Type B pancreatic cell (in vitro differentiated cells): ENCODE measurements at regions not wholly inside any gene's neighbourhood (a gene's known extent, or its start where the extent isn't known, plus 50 kb on each side); places are given as distances from the start of the nearest gene placed in this dataset.

Source experiments
- DNase-seq: peaks from one replicate; pipeline ENCODE4 v3.0.0; 2021; ENCODE audit warnings: mixed read lengths; ENCODE audit not compliant: unreplicated experiment; ENCODE audit errors: extremely low spot score
- H3K27ac Mint-ChIP-seq: 2 replicates; pipeline ENCODE4 v1.8.0; 2021; ENCODE audit warnings: mild to moderate bottlenecking, mixed read lengths
- H3K27me3 Mint-ChIP-seq: 2 replicates; pipeline ENCODE4 v1.8.0; 2021; ENCODE audit warnings: mixed read lengths
- H3K36me3 Mint-ChIP-seq: 2 replicates; pipeline ENCODE4 v1.8.0; 2021; ENCODE audit warnings: mixed read lengths
- H3K4me1 Mint-ChIP-seq: one replicate; pipeline ENCODE4 v1.8.0; 2021; ENCODE audit warnings: mixed read lengths; ENCODE audit not compliant: unreplicated experiment
- H3K4me3 Mint-ChIP-seq: 2 replicates; pipeline ENCODE4 v1.8.0; 2021; ENCODE audit warnings: mild to moderate bottlenecking, mixed read lengths
- H3K9me3 Mint-ChIP-seq: 2 replicates; pipeline ENCODE4 v1.8.0; 2021; ENCODE audit warnings: mixed read lengths
- CTCF ChIP-seq: fragments of 200-600 bp; sonication (generic); conservative IDR thresholded peaks from 2 replicates; pipeline ENCODE4 v1.5.0; 2021; ENCODE audit warnings: antibody characterized with exemption, mild to moderate bottlenecking

GRCh38 chr15:54987881-54988280, 208.9 kb downstream of the RSL24D1 start:
- H3K27ac Mint-ChIP-seq = no peak overlapping the region
- no peaks in the 10 kb centered on the region for H3K9me3 Mint-ChIP-seq
- no peaks in the 10 kb centered on the region for H3K36me3 Mint-ChIP-seq
- H3K27me3 Mint-ChIP-seq = no peaks in the 10 kb centered on the region
- DNase-seq = no peak
- no peak for TF ChIP-seq CTCF
- no peaks in the 10 kb centered on the region for H3K4me1 Mint-ChIP-seq
- H3K4me3 Mint-ChIP-seq = no peak overlapping the region

- Mint-ChIP-seq H3K4me1 (no peaks in the 10 kb centered on the region), H3K9me3 (no peaks in the 10 kb centered on the region), H3K36me3 (no peaks in the 10 kb centered on the region), H3K4me3 (no peak overlapping the region), H3K27ac (no peak overlapping the region), H3K27me3 (peaks cover 3% of the 10 kb centered on the region)
- DNase-seq = no peak
- TF ChIP-seq CTCF = no peak
Observed at GRCh38 chr15:54979964-54980363, 216.8 kb downstream of the RSL24D1 start.

- H3K36me3 Mint-ChIP-seq = no peaks in the 10 kb centered on the region
- no peaks in the 10 kb centered on the region for H3K9me3 Mint-ChIP-seq
- no peak overlapping the region for H3K27ac Mint-ChIP-seq
- no peak for DNase-seq
- no peaks in the 10 kb centered on the region for H3K27me3 Mint-ChIP-seq
- no peak overlapping the region for H3K4me3 Mint-ChIP-seq
- no peak for TF ChIP-seq CTCF
- H3K4me1 Mint-ChIP-seq = no peaks in the 10 kb centered on the region
Observed at GRCh38 chr15:54962637-54963036, 234.1 kb downstream of the RSL24D1 start.

- H3K36me3 Mint-ChIP-seq = no peaks in the 10 kb centered on the region
- H3K4me3 Mint-ChIP-seq = no peak overlapping the region
- H3K4me1 Mint-ChIP-seq = no peaks in the 10 kb centered on the region
- no peak for DNase-seq
- H3K9me3 Mint-ChIP-seq = no peaks in the 10 kb centered on the region
- H3K27me3 Mint-ChIP-seq = no peaks in the 10 kb centered on the region
- H3K27ac Mint-ChIP-seq = no peak overlapping the region
- no peak for TF ChIP-seq CTCF
Observed at GRCh38 chr15:54960266-54960665, 236.5 kb downstream of the RSL24D1 start.

- Mint-ChIP-seq H3K4me1 (no peaks in the 10 kb centered on the region), H3K4me3 (no peak overlapping the region), H3K27me3 (no peaks in the 10 kb centered on the region), H3K9me3 (no peaks in the 10 kb centered on the region), H3K36me3 (no peaks in the 10 kb centered on the region), H3K27ac (no peak overlapping the region)
- TF ChIP-seq CTCF = no peak
- no peak for DNase-seq
Observed at GRCh38 chr15:54941417-54941816, 255.3 kb downstream of the RSL24D1 start.

GRCh38 chr15:54917312-54917711, 279.4 kb downstream of the RSL24D1 start:
- Mint-ChIP-seq H3K27ac (no peak overlapping the region), H3K27me3 (no peaks in the 10 kb centered on the region), H3K36me3 (no peaks in the 10 kb centered on the region), H3K4me1 (no peaks in the 10 kb centered on the region), H3K4me3 (no peak overlapping the region), H3K9me3 (no peaks in the 10 kb centered on the region)
- TF ChIP-seq CTCF = no peak
- DNase-seq = no peak
